ENCODE measurements at regions not wholly inside any gene's neighbourhood (a gene's known extent, or its start where the extent isn't known, plus 50 kb on each side); places are given as distances from the start of the nearest gene placed in this dataset.
"Not testable (repeated sequence)": the region's sequence is repeated elsewhere in the genome, so short reads cannot be mapped to it uniquely, and the experiment has no call there.

DNA sequence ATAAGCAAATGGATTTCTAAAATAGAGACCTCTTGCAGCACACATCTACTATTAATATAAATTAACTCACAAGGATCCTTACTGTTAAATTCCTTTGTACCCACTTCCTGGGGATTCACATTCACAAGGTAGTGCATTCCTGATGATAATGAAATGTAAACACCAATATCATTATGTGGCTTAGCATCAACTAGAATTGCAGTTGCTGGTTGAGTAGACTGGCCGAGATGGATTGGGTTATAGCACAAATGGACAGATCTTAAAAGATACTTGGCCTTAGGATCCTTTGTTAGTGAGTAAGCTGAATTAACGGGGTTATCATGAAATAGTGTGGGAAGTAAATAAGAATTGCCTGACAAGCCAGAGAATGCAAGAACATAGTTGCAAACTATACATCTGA lies 369.1 kb downstream of the AEBP2 start:
- Histone ChIP-seq H3K27me3 (replicated peaks) (no peaks in the 10 kb centered on the region), H3K36me3 (replicated peaks) (no peaks in the 10 kb centered on the region), H3K4me3 (ENCODE audit: low read depth, low read length) (no peak overlapping the region), H3K27ac (no peak overlapping the region)
- DNase-seq, result no peak
- TF ChIP-seq, protein P1, sequence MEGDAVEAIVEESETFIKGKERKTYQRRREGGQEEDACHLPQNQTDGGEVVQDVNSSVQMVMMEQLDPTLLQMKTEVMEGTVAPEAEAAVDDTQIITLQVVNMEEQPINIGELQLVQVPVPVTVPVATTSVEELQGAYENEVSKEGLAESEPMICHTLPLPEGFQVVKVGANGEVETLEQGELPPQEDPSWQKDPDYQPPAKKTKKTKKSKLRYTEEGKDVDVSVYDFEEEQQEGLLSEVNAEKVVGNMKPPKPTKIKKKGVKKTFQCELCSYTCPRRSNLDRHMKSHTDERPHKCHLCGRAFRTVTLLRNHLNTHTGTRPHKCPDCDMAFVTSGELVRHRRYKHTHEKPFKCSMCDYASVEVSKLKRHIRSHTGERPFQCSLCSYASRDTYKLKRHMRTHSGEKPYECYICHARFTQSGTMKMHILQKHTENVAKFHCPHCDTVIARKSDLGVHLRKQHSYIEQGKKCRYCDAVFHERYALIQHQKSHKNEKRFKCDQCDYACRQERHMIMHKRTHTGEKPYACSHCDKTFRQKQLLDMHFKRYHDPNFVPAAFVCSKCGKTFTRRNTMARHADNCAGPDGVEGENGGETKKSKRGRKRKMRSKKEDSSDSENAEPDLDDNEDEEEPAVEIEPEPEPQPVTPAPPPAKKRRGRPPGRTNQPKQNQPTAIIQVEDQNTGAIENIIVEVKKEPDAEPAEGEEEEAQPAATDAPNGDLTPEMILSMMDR (IDR thresholded peaks at IDR 0.05; ENCODE audit: low read depth, low read length, missing control alignments), result no peak
- in situ Hi-C loops (cut with HindIII; ENCODE audit: low pct_ligation_motif_present, low sequenced_read_pairs), result no loop called here

DNA sequence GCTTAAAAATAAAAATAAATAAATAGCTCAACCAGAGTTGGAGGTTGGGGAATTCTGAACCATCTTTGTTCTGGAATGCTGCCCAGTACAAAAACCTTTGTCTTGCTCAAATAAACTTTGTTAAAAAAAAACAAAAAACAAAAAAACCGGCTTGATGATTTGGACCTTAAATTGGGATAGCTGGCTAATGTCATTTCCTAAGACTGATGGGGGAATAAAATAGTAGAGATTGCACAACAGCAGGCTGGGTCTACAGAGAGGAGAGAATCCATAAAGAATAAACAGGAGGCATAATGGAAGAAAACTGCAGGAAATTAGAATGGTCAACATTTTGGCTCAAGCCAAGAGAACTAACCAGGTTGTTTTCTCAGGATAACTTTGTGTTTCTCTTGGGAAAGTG lies 370.9 kb downstream of the AEBP2 start:
- in situ Hi-C loops (cut with HindIII; ENCODE audit: low pct_ligation_motif_present, low sequenced_read_pairs), result no loop called here
- H3K4me3 ChIP-seq (ENCODE audit: low read depth, low read length), result no peak overlapping the region
- no peaks in the 10 kb centered on the region for H3K36me3 ChIP-seq (replicated peaks)
- no peaks in the 10 kb centered on the region for H3K27me3 ChIP-seq (replicated peaks)
- TF ChIP-seq, protein P1 (IDR thresholded peaks at IDR 0.05; ENCODE audit: low read depth, low read length, missing control alignments), result no peak
- no peak overlapping the region for H3K27ac ChIP-seq
- DNase-seq, result no peak

DNA sequence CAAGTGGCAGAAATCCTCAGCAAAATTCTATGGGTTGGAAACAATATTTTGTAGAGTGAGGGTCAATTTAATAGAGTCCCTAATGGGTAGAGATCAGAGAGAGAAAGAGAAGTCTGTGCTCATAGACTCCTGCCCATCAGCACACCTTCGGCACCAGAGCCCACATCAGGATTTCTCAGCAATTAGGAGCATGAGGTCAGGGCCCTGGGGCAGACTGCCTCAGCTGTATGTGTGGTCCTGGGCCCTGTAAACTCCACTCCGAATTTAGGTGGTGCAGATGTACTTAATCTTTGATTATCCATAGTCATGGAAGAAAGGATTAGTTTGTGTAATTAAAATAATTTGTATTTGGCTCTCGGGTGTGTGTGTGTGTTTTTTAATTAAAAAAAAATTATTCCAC lies 372.6 kb downstream of the AEBP2 start:
- Histone ChIP-seq H3K36me3 (replicated peaks) (no peaks in the 10 kb centered on the region), H3K27me3 (replicated peaks) (no peaks in the 10 kb centered on the region), H3K27ac (no peak overlapping the region), H3K4me3 (ENCODE audit: low read depth, low read length) (no peak overlapping the region)
- in situ Hi-C loops (cut with HindIII; ENCODE audit: low pct_ligation_motif_present, low sequenced_read_pairs), result no loop called here
- no peak for DNase-seq
- TF ChIP-seq, protein P1 (IDR thresholded peaks at IDR 0.05; ENCODE audit: low read depth, low read length, missing control alignments), result no peak

DNA sequence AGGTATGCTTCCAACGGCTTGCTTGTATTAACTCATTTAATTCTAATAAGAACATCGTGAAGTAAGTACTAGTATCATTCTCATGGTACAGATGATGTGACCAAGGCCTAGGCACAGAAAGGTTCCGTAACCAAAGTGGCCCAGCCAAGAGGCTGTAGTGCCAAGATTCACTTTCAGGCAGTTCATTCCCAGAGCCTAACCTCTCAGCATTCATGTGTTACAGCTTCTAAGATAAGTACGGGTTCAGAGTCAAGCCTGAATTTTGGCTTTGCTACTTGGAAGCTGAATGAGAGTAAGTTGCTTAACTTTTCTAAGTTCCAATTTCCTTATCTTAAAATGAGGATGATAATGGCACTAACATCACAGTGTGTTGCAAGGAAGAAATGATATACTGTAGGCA lies 379.9 kb downstream of the AEBP2 start:
- Histone ChIP-seq H3K4me3 (ENCODE audit: low read depth, low read length) (no peak overlapping the region), H3K27ac (no peak overlapping the region), H3K27me3 (replicated peaks) (no peaks in the 10 kb centered on the region), H3K36me3 (replicated peaks) (no peaks in the 10 kb centered on the region)
- TF ChIP-seq, protein P1 (IDR thresholded peaks at IDR 0.05; ENCODE audit: low read depth, low read length, missing control alignments), result no peak
- in situ Hi-C loops (cut with HindIII; ENCODE audit: low pct_ligation_motif_present, low sequenced_read_pairs), result no loop called here
- DNase-seq, result no peak

DNA sequence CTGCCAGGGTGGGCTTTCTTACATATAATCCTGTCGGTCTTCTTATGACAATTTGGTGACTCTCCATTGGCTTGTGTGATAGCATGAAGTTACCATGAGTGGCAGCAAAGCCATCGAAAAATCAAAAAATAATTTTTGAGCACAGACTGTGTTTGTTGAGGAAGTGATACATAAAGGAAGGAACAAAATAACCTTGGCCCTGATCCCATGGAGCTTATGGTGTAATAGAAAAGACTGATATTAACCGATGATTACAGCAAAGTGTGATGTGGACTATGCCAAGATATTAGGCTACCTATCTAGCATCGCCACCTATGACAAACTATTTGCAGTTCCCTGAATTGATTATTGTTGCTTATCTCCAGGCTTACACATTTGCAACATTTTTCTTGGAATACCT lies 383.2 kb downstream of the AEBP2 start:
- no peak for DNase-seq
- H3K4me3 ChIP-seq (ENCODE audit: low read depth, low read length), result no peak overlapping the region
- in situ Hi-C loops (cut with HindIII; ENCODE audit: low pct_ligation_motif_present, low sequenced_read_pairs), result no loop called here
- H3K36me3 ChIP-seq (replicated peaks), result no peaks in the 10 kb centered on the region
- H3K27me3 ChIP-seq (replicated peaks), result no peaks in the 10 kb centered on the region
- no peak overlapping the region for H3K27ac ChIP-seq
- TF ChIP-seq, protein P1 (IDR thresholded peaks at IDR 0.05; ENCODE audit: low read depth, low read length, missing control alignments), result no peak

DNA sequence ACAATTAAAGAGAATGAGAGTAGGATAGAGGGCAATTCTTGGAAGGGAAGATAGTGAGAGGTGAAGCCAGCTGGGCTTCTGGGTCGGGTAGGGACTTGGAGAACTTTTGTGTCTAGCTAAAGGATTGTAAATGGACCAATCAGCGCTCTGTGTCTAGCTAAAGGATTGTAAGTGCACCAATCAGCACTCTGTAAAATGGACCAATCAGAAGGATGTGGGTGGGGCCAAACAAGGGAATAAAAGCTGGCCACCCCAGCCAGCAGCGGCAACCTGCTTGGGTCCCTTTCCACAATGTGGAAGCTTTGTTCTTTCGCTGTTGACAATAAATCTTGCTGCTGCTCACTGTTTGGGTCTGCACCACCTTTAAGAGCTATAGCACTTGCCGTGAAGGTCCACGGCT lies 384.0 kb downstream of the AEBP2 start:
- H3K4me3 ChIP-seq (ENCODE audit: low read depth, low read length); in situ Hi-C loops (cut with HindIII; ENCODE audit: low pct_ligation_motif_present, low sequenced_read_pairs); H3K36me3 ChIP-seq (replicated peaks); H3K27me3 ChIP-seq (replicated peaks); H3K27ac ChIP-seq; DNase-seq: not testable (repeated sequence)

Data from brain microvascular endothelial cell (primary cell).